Upper lobe of right lung (tissue), 1 donor: ENCODE measurements at regions not wholly inside any gene's neighbourhood (a gene's known extent, or its start where the extent isn't known, plus 50 kb on each side); places are given as distances from the start of the nearest gene placed in this dataset.

Experiments
- ATAC-seq: fragments of 200-7000 bp; cut with Tn5 transposase; one replicate; pipeline ENCODE4 v1.9.1; 2020; ENCODE audit warnings: mild to moderate bottlenecking, moderate library complexity
- DNase-seq: peaks from one replicate; pipeline ENCODE4 v3.0.0-alpha.2; 2020
- H3K27ac ChIP-seq: fragments of 200-600 bp; one replicate; pipeline ENCODE4 v1.8.0; 2022
- H3K27me3 ChIP-seq: fragments of 200-600 bp; one replicate; pipeline ENCODE4 v1.8.0; 2022; ENCODE audit warnings: mild to moderate bottlenecking
- H3K36me3 ChIP-seq: fragments of 200-600 bp; one replicate; pipeline ENCODE4 v1.8.0; 2022
- H3K4me1 ChIP-seq: fragments of 200-600 bp; one replicate; pipeline ENCODE4 v1.8.0; 2022
- H3K4me3 ChIP-seq: fragments of 200-600 bp; one replicate; pipeline ENCODE4 v1.8.0; 2022; ENCODE audit warnings: mild to moderate bottlenecking
- H3K9me3 ChIP-seq: fragments of 200-600 bp; one replicate; pipeline ENCODE4 v1.8.0; 2022
- CTCF ChIP-seq: fragments of 200-600 bp; IDR thresholded peaks from one replicate; pipeline ENCODE4 v1.8.0; 2022; ENCODE audit warnings: antibody characterized with exemption
- intact Hi-C: fragments of 100-400 bp; cut with DNase I; formaldehyde crosslinking; loops from one replicate; pipeline ENCODE4 v1.11.0; 2022
- donor health status: DM: no; HTN: yes; CAD: no; lungs with severe emphysema.

- H3K4me1 ChIP-seq: no peaks in the 10 kb centered on the region
- ATAC-seq (no peak), DNase-seq (no peak)
- TF ChIP-seq CTCF: no peak
- H3K9me3 ChIP-seq: no peaks in the 10 kb centered on the region
- no peak overlapping the region for H3K4me3 ChIP-seq
- intact Hi-C loops: no loop called here
- H3K27me3 ChIP-seq: no peaks in the 10 kb centered on the region
- no peaks in the 10 kb centered on the region for H3K36me3 ChIP-seq
- H3K27ac ChIP-seq: no peak overlapping the region
Observed at GRCh38 chr3:74673326-74673725, 58.9 kb upstream of the CNTN3 start.

GRCh38 chr3:74664606-74665005 is 50.1 kb upstream of the CNTN3 start:
- intact Hi-C loops: no loop called here
- Histone ChIP-seq H3K4me3 (no peak overlapping the region), H3K9me3 (peaks cover 5% of the 10 kb centered on the region), H3K27me3 (no peaks in the 10 kb centered on the region), H3K4me1 (no peaks in the 10 kb centered on the region), H3K36me3 (no peaks in the 10 kb centered on the region), H3K27ac (no peak overlapping the region)
- no peak for ATAC-seq
- no peak for TF ChIP-seq CTCF
- DNase-seq: no peak
